ENCODE measurements at regions not wholly inside any gene's neighbourhood (a gene's known extent, or its start where the extent isn't known, plus 50 kb on each side); places are given as distances from the start of the nearest gene placed in this dataset.

GRCh38 chr9:7859701-7860334, 60.2 kb upstream of the DMAC1 start:
- no peak overlapping the region for H4K8ac ChIP-seq (replicated peaks; ENCODE audit: insufficient read length, low read depth, low read length)
- H3K9ac ChIP-seq (ENCODE audit: extremely low read depth, insufficient read length, low read length) = no peak overlapping the region
- H3K4ac ChIP-seq (ENCODE audit: low read depth, low read length) = no peak overlapping the region
- no peaks in the 10 kb centered on the region for H3K36me3 Mint-ChIP-seq (ENCODE audit: insufficient read depth in 1 of 3, low read depth in 3 of 3)
- no peaks in the 10 kb centered on the region for H3K9me3 Mint-ChIP-seq
- H3K27me3 Mint-ChIP-seq (ENCODE audit: low read depth) = no peaks in the 10 kb centered on the region; the same call in 1 of the 2 replicates
- no peak overlapping the region for H4K5ac ChIP-seq (ENCODE audit: insufficient read length, low read depth, low read length)
- no peak overlapping the region for H2AFZ ChIP-seq (ENCODE audit: low read length)
- no peak overlapping the region for H3K4me2 ChIP-seq (ENCODE audit: insufficient read depth, insufficient read length, low read length)
- no peaks in the 10 kb centered on the region for H4K20me1 ChIP-seq (ENCODE audit: control insufficient read depth, insufficient read depth, insufficient read length)
- no peak overlapping the region for H3K27ac Mint-ChIP-seq
- no peak overlapping the region for H2AK5ac ChIP-seq (ENCODE audit: insufficient read length, low read length)
- H4K91ac ChIP-seq (ENCODE audit: insufficient read length, low read depth, low read length) = no peak overlapping the region
- H3K9me3 ChIP-seq (ENCODE audit: control insufficient read depth, low read depth, low read length) = no peaks in the 10 kb centered on the region
- no peak overlapping the region for H2BK120ac ChIP-seq (ENCODE audit: low read depth, low read length, poor library complexity, severe bottlenecking)
- H3K4me3 Mint-ChIP-seq = no peak overlapping the region; a peak in 1 of 5 replicates
- DNase-seq = no peak
- H3K79me2 ChIP-seq (ENCODE audit: insufficient read depth, low read length) = no peaks in the 10 kb centered on the region
- H3K23ac ChIP-seq (ENCODE audit: insufficient read length, low read depth, low read length) = no peak overlapping the region
- no peaks in the 10 kb centered on the region for H3K4me1 Mint-ChIP-seq
- H3K4me1 ChIP-seq (ENCODE audit: insufficient read depth, low read length) = no peaks in the 10 kb centered on the region
- H2BK12ac ChIP-seq (ENCODE audit: insufficient read length, low read depth, low read length) = no peak overlapping the region
- no peak overlapping the region for H3K14ac ChIP-seq (ENCODE audit: insufficient read depth, low read length)
- no peaks in the 10 kb centered on the region for H3K23me2 ChIP-seq (ENCODE audit: insufficient read length, low read depth, low read length, poor library complexity, severe bottlenecking)
- H3K27me3 ChIP-seq (ENCODE audit: insufficient read depth, low read length) = no peaks in the 10 kb centered on the region
- H3T11ph ChIP-seq (ENCODE audit: low read length) = no peak overlapping the region
- no peak overlapping the region for H3K27ac ChIP-seq (ENCODE audit: insufficient read length, low read depth, low read length)
- H3K79me1 ChIP-seq (ENCODE audit: insufficient read depth, low read depth, low read length, poor library complexity, severe bottlenecking) = no peaks in the 10 kb centered on the region
- WGBS (ENCODE audit: extremely low coverage, insufficient read length, low lambda C conversion rate) = no CpG with 5 or more reads among the region's 3 CpGs
- no peak overlapping the region for H2BK20ac ChIP-seq (ENCODE audit: low read depth, low read length, poor library complexity, severe bottlenecking)
- H2BK5ac ChIP-seq (ENCODE audit: insufficient read length, low read length) = no peak overlapping the region
- TF ChIP-seq CTCF (conservative IDR thresholded peaks at IDR 0.05) = no peak
- H3K18ac ChIP-seq (ENCODE audit: insufficient read length, low read depth, low read length) = no peak overlapping the region
- H3K56ac ChIP-seq (ENCODE audit: insufficient read length, low read depth, low read length) = no peak overlapping the region
- no peak overlapping the region for H2BK15ac ChIP-seq (ENCODE audit: low read depth, low read length)

All from H9 (cell line).